Neural progenitor cell (in vitro differentiated cells): ENCODE measurements at regions not wholly inside any gene's neighbourhood (a gene's known extent, or its start where the extent isn't known, plus 50 kb on each side); places are given as distances from the start of the nearest gene placed in this dataset.

Experiments
- EZH2 ChIP-seq: fragments of 200-600 bp; sonication (generic); IDR thresholded peaks from 2 replicates; pipeline ENCODE4 v1.6.1; 2017; ENCODE audit warnings: antibody characterized with exemption, mild to moderate bottlenecking, moderate library complexity
- EZH2phosphoT487 ChIP-seq: fragments of 200-600 bp; sonication (generic); IDR thresholded peaks from 2 replicates; pipeline ENCODE4 v1.6.1; 2017; ENCODE audit warnings: antibody characterized with exemption
- TF ChIP-seq, protein P1 (sequence below): fragments of 200-600 bp; sonication (generic); IDR thresholded peaks from 2 replicates; pipeline ENCODE4 v1.5.1; 2017; ENCODE audit warnings: antibody characterized with exemption, mild to moderate bottlenecking

DNA sequence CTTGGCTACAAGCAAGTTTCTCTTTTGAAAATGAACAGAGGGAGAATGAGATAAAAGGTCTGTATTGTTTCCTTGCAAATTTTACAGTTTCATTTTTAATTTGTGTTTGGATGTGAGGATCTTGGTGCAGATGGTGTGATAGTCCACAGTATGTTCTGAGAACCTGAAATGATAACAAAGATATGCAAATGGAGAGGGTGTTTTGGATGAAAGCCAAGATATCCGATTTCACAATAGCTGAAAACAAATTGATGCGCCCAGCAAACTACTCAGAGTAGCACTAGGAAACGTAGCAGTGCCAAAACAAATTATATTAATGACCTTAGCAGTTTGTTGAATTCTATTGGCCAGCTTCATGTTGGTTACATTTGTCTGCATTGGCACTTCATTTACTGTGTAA lies 683.5 kb downstream of the TMEM182 start:
- TF ChIP-seq EZH2: no peak
- TF ChIP-seq, protein P1, sequence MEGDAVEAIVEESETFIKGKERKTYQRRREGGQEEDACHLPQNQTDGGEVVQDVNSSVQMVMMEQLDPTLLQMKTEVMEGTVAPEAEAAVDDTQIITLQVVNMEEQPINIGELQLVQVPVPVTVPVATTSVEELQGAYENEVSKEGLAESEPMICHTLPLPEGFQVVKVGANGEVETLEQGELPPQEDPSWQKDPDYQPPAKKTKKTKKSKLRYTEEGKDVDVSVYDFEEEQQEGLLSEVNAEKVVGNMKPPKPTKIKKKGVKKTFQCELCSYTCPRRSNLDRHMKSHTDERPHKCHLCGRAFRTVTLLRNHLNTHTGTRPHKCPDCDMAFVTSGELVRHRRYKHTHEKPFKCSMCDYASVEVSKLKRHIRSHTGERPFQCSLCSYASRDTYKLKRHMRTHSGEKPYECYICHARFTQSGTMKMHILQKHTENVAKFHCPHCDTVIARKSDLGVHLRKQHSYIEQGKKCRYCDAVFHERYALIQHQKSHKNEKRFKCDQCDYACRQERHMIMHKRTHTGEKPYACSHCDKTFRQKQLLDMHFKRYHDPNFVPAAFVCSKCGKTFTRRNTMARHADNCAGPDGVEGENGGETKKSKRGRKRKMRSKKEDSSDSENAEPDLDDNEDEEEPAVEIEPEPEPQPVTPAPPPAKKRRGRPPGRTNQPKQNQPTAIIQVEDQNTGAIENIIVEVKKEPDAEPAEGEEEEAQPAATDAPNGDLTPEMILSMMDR: no peak
- no peak for TF ChIP-seq EZH2phosphoT487
